Adrenal gland (tissue), 9 donors: ENCODE measurements at regions not wholly inside any gene's neighbourhood (a gene's known extent, or its start where the extent isn't known, plus 50 kb on each side); places are given as distances from the start of the nearest gene placed in this dataset.
A peak's percentile ranks its signal among the peaks of the same experiment; 100 is the strongest.
"Not testable (repeated sequence)": the region's sequence is repeated elsewhere in the genome, so short reads cannot be mapped to it uniquely, and the experiment has no call there.

Source experiments
- DNase-seq, 7 donors: peaks; one replicate each; pipeline ENCODE4 v3.0.0-alpha.2; 2019 to 2020
- H3K27ac ChIP-seq, 5 donors: fragments of 200-600 bp; sonication (generic) in 4 of 5; 1 replicate in 3 of 5; 2 replicates in 2 of 5; pipeline versions ENCODE4 v1.5.1 to v1.8.0; 2016 to 2020; ENCODE audit warnings: mild to moderate bottlenecking in 1 of 5
- H3K27me3 ChIP-seq: fragments of 200-600 bp; 2 replicates; pipeline ENCODE4 v1.8.0; 2021
- H3K36me3 ChIP-seq, 2 donors: fragments of 200-600 bp; replicated peaks in 1 of 2; 1 replicate in 1 of 2; 2 replicates in 1 of 2; pipeline versions ENCODE4 v1.5.1 to v1.8.0; 2018 to 2022
- H3K4me1 ChIP-seq, 2 donors: fragments of 200-600 bp; replicated peaks in 1 of 2; 1 replicate in 1 of 2; 2 replicates in 1 of 2; pipeline versions ENCODE4 v1.5.1 to v1.8.0; 2018 to 2021
- H3K4me3 ChIP-seq, 4 donors: fragments of 200-600 bp; sonication (generic) in 3 of 4; one replicate each; pipeline ENCODE4 v1.5.1; 2016 to 2018
- H3K9me3 ChIP-seq, 3 donors: fragments of 200-600 bp; sonication (generic) in 1 of 3; replicated peaks in 1 of 3; 1 replicate in 2 of 3; 2 replicates in 1 of 3; pipeline versions ENCODE4 v1.5.1 to v1.8.0; 2016 to 2021
- CTCF ChIP-seq, 6 experiments: fragments of 450-650 bp in 4 of 6; fragments of 200-600 bp in 2 of 6; sonication (generic) in 1 of 6; IDR thresholded peaks; 1 replicate in 5 of 6; 2 replicates in 1 of 6; pipeline versions ENCODE4 v1.5.1 to v1.8.0; 2016 to 2021; ENCODE audit warnings: antibody characterized with exemption in 6 of 6, mild to moderate bottlenecking in 2 of 6, moderate library complexity in 1 of 6
- POLR2A ChIP-seq, 2 donors: fragments of 450-650 bp; IDR thresholded peaks; one replicate each; pipeline ENCODE4 v1.6.1; 2017; ENCODE audit warnings: antibody characterized with exemption in 2 of 2, mild to moderate bottlenecking in 2 of 2, moderate library complexity in 1 of 2
- WGBS, 4 donors: extraction: QIAGEN DNeasy Blood & Tissue Kit in 2 of 4; methylation state at CpG; one replicate each; pipeline versions ENCODE4 v1.1.5 to v1.1.7; 2013 to 2017; 5-methylcytosine and 5-hydroxymethylcytosine counted together
- intact Hi-C, 2 donors: fragments of 100-400 bp; cut with DNase I; formaldehyde crosslinking; loops; one replicate each; pipeline versions ENCODE4 v1.14.1 to v1.15.0; 2022 to 2023
- donor health status: healthy with polysubstance abuse.
- donor health status: Bipolar disorder and iron deficiency.
- donor health status: DM: yes; HTN: yes; CAD: no.
- donor health status: DM: no; HTN: no; CAD: no.
- donor health status: DM: no; HTN: no; CAD: no.

- Histone ChIP-seq H3K36me3 (no peaks in the 10 kb centered on the region), H3K4me1 (no peaks in the 10 kb centered on the region), H3K27ac (no peak overlapping the region), H3K9me3 (no peaks in the 10 kb centered on the region), H3K4me3 (no peak overlapping the region), H3K27me3 (no peaks in the 10 kb centered on the region)
- WGBS, 4 donors = 76 to 92% (median 83%) methylated on average over 8 of the region's 8 CpGs
- TF ChIP-seq CTCF (IDR thresholded peaks at IDR 0.05) = no peak
- TF ChIP-seq POLR2A (IDR thresholded peaks at IDR 0.05) = no peak
- no peak for DNase-seq
- intact Hi-C loops = no loop called here
These were observed 855.5 kb upstream of the POM121L12 start for GRCh38 chr7:52179934-52180333.

GRCh38 chr7:52168085-52168484 lies 851.5 kb upstream of the COBL start:
- H3K27ac ChIP-seq = no peak overlapping the region
- intact Hi-C loops = no loop called here
- no peaks in the 10 kb centered on the region for H3K27me3 ChIP-seq
- peak in 5 of 6 experiments; percentile 19 to 44 (median 31) for TF ChIP-seq CTCF (IDR thresholded peaks at IDR 0.05)
- TF ChIP-seq POLR2A (IDR thresholded peaks at IDR 0.05) = no peak
- peak in 2 of 7 donors; percentile 13 to 28 for DNase-seq
- 61 to 78% (median 71%) methylated on average over 3 of the region's 3 CpGs for WGBS, 4 donors
- H3K36me3 ChIP-seq = no peaks in the 10 kb centered on the region
- no peaks in the 10 kb centered on the region for H3K4me1 ChIP-seq
- no peak overlapping the region for H3K4me3 ChIP-seq
- no peaks in the 10 kb centered on the region for H3K9me3 ChIP-seq

GRCh38 chr7:52163311-52163710 lies 846.7 kb upstream of the COBL start:
- H3K4me1 ChIP-seq = no peaks in the 10 kb centered on the region
- no peak for DNase-seq
- H3K36me3 ChIP-seq = no peaks in the 10 kb centered on the region
- no peaks in the 10 kb centered on the region for H3K27me3 ChIP-seq
- H3K27ac ChIP-seq = no peak overlapping the region
- H3K9me3 ChIP-seq = no peaks in the 10 kb centered on the region
- H3K4me3 ChIP-seq = no peak overlapping the region
- intact Hi-C loops = no loop called here
- no peak for TF ChIP-seq POLR2A (IDR thresholded peaks at IDR 0.05)
- WGBS, 4 donors = 52 to 66% (median 60%) methylated on average over 2 of the region's 2 CpGs

DNA sequence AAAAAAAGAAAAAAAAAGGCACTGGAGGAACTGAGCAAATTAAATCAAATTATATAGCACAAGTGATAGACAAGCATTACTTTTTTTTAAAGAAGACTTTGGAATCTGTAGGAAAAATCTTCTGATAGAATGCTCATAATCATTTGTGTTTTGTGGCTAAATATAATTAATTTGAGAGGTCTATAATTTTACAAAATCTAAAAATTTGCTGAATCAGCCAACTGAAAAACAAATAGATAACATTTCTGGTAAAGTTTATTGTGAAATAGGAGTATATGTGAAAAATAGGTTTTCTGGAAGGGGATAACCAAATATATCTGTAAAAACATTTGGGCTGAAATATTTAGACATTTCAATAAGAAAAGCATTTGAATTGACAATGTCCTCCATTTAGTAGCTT lies 844.9 kb upstream of the COBL start:
- no peak for TF ChIP-seq POLR2A (IDR thresholded peaks at IDR 0.05)
- no peak for TF ChIP-seq CTCF (IDR thresholded peaks at IDR 0.05)
- no peak overlapping the region for H3K4me3 ChIP-seq
- DNase-seq = no peak
- no peaks in the 10 kb centered on the region for H3K4me1 ChIP-seq
- no peaks in the 10 kb centered on the region for H3K36me3 ChIP-seq
- H3K27ac ChIP-seq = no peak overlapping the region
- intact Hi-C loops = no loop called here
- H3K27me3 ChIP-seq = no peaks in the 10 kb centered on the region
- H3K9me3 ChIP-seq = no peaks in the 10 kb centered on the region

- H3K27ac ChIP-seq, H3K27me3 ChIP-seq, intact Hi-C loops, H3K9me3 ChIP-seq, H3K4me1 ChIP-seq, H3K36me3 ChIP-seq, DNase-seq, H3K4me3 ChIP-seq: not testable (repeated sequence)
- 94 to 97% (median 95%) methylated on average over 17 of the region's 17 CpGs for WGBS, 4 donors
These were observed 842.8 kb upstream of the COBL start for GRCh38 chr7:52159421-52159820.
